Gastrocnemius medialis (tissue), 4 donors: ENCODE measurements at regions not wholly inside any gene's neighbourhood (a gene's known extent, or its start where the extent isn't known, plus 50 kb on each side); places are given as distances from the start of the nearest gene placed in this dataset.

Experiments used
- ATAC-seq, 2 donors: fragments of 150-250 bp; one replicate each; pipeline ENCODE4 v1.9.1; 2016
- DNase-seq, 2 donors: peaks; one replicate each; pipeline ENCODE4 v3.0.0-alpha.2; 2019
- H3K27ac ChIP-seq, 4 donors: fragments of 200-600 bp; sonication (generic); 1 replicate in 1 of 4; 2 replicates in 3 of 4; pipeline ENCODE4 v1.5.1; 2016 to 2018; ENCODE audit warnings: mild to moderate bottlenecking in 2 of 4, moderate library complexity in 1 of 4
- H3K27me3 ChIP-seq, 3 donors: fragments of 200-600 bp; sonication (generic) in 2 of 3; 1 replicate in 1 of 3; 2 replicates in 2 of 3; pipeline versions ENCODE4 v1.5.1 to v1.6.0; 2016 to 2019; ENCODE audit warnings: mild to moderate bottlenecking in 1 of 3, moderate library complexity in 1 of 3
- H3K36me3 ChIP-seq, 2 donors: fragments of 200-600 bp; sonication (generic) in 1 of 2; one replicate each; pipeline ENCODE4 v1.5.1; 2017 to 2018
- H3K4me1 ChIP-seq, 2 donors: fragments of 200-600 bp; sonication (generic) in 1 of 2; one replicate each; pipeline ENCODE4 v1.5.1; 2016 to 2017; ENCODE audit warnings: mild to moderate bottlenecking in 2 of 2
- H3K4me3 ChIP-seq, 4 donors: fragments of 200-600 bp; sonication (generic) in 3 of 4; 1 replicate in 1 of 4; 2 replicates in 3 of 4; pipeline ENCODE4 v1.5.1; 2016 to 2019; ENCODE audit warnings: mild to moderate bottlenecking in 2 of 4
- H3K9me3 ChIP-seq, 3 donors: fragments of 200-600 bp; sonication (generic) in 2 of 3; 1 replicate in 1 of 3; 2 replicates in 2 of 3; pipeline ENCODE4 v1.5.1; 2016 to 2019
- POLR2A ChIP-seq, 2 donors: fragments of 450-650 bp; IDR thresholded peaks; one replicate each; pipeline ENCODE4 v1.6.1; 2017; ENCODE audit warnings: antibody characterized with exemption in 2 of 2, mild to moderate bottlenecking in 2 of 2, moderate library complexity in 2 of 2
- in situ Hi-C, 4 donors: fragments of 200-750 bp; cut with MboI; loops; one replicate each; pipeline versions ENCODE4 v1.15.0 to v1.8.0; 2017; ENCODE audit warnings: low sequenced_read_pairs in 4 of 4
- intact Hi-C: fragments of 100-400 bp; cut with DNase I; formaldehyde crosslinking; loops from one replicate; pipeline ENCODE4 v1.15.1; 2023; ENCODE audit warnings: low total_unique reads
- TF ChIP-seq, protein P1 (sequence below), 5 experiments: fragments of 450-650 bp in 3 of 5; fragments of 200-600 bp in 2 of 5; sonication (generic) in 2 of 5; IDR thresholded peaks in 4 of 5; conservative IDR thresholded peaks in 1 of 5; 1 replicate in 4 of 5; 2 replicates in 1 of 5; pipeline ENCODE4 v1.5.1; 2016 to 2019; ENCODE audit warnings: antibody characterized with exemption in 5 of 5, mild to moderate bottlenecking in 3 of 5, moderate library complexity in 3 of 5

DNA sequence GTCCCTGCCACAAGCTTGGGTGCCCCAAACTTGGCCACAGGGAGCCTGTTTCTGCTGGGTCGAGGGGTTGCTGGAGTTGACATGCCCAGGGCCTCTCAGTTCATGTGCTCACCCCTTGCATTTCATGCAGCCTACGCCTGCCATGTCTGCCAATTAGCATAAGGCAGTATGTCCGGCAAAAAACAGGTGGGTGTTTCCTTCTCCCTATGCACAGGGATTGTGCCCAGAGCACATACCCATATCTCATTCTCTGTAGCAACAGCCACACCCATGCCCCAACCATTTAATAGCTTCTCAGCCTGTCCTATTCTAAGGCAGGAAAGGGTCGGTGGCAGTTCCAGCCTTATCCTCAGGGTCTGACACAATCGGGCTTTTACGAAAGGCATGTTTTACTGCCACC lies 340.4 kb upstream of the ASIC2 start:
- intact Hi-C loops: no loop called here
- H3K27ac ChIP-seq: no peak overlapping the region

DNA sequence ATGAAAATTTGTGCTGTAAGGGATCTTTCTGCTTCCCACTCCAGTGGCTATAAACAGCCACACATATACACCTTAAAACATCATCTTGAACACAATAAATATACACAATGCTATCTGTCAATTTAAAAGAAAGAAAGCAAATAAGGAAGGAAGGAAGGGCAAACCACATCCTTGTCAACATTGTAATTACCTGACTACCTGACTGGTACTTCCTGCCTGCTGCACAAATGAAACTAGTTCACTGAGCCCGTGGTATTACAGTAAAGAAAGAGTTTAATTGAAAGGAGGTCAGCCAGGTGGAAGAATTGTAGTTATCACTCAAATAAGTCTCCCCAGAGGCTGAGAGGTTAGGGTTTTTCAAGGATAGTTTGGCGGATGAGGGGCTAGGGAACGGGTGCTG lies 344.4 kb upstream of the ASIC2 start:
- H3K27me3 ChIP-seq: no peaks in the 10 kb centered on the region
- intact Hi-C loops (no loop called here), in situ Hi-C loops (no loop called here)
- H3K36me3 ChIP-seq: no peaks in the 10 kb centered on the region
- ATAC-seq (no peak), DNase-seq (no peak)
- H3K9me3 ChIP-seq: no peaks in the 10 kb centered on the region
- H3K27ac ChIP-seq: no peak overlapping the region
- H3K4me1 ChIP-seq: no peaks in the 10 kb centered on the region
- H3K4me3 ChIP-seq: no peak overlapping the region
- TF ChIP-seq POLR2A (IDR thresholded peaks at IDR 0.05): no peak
- TF ChIP-seq, protein P1, sequence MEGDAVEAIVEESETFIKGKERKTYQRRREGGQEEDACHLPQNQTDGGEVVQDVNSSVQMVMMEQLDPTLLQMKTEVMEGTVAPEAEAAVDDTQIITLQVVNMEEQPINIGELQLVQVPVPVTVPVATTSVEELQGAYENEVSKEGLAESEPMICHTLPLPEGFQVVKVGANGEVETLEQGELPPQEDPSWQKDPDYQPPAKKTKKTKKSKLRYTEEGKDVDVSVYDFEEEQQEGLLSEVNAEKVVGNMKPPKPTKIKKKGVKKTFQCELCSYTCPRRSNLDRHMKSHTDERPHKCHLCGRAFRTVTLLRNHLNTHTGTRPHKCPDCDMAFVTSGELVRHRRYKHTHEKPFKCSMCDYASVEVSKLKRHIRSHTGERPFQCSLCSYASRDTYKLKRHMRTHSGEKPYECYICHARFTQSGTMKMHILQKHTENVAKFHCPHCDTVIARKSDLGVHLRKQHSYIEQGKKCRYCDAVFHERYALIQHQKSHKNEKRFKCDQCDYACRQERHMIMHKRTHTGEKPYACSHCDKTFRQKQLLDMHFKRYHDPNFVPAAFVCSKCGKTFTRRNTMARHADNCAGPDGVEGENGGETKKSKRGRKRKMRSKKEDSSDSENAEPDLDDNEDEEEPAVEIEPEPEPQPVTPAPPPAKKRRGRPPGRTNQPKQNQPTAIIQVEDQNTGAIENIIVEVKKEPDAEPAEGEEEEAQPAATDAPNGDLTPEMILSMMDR (IDR thresholded peaks at IDR 0.05 in 4 of 5, conservative IDR thresholded peaks at IDR 0.05 in 1 of 5): no peak

More for the DNA sequence above, 340.4 kb upstream of the ASIC2 start:
- Histone ChIP-seq H3K27me3 (no peaks in the 10 kb centered on the region), H3K36me3 (no peaks in the 10 kb centered on the region), H3K9me3 (no peaks in the 10 kb centered on the region), H3K4me1 (no peaks in the 10 kb centered on the region), H3K4me3 (no peak overlapping the region)
- in situ Hi-C loops: no loop called here
- DNase-seq (no peak), ATAC-seq (no peak)
- TF ChIP-seq POLR2A (IDR thresholded peaks at IDR 0.05): no peak
- TF ChIP-seq, protein P1 (IDR thresholded peaks at IDR 0.05 in 4 of 5, conservative IDR thresholded peaks at IDR 0.05 in 1 of 5): no peak

DNA sequence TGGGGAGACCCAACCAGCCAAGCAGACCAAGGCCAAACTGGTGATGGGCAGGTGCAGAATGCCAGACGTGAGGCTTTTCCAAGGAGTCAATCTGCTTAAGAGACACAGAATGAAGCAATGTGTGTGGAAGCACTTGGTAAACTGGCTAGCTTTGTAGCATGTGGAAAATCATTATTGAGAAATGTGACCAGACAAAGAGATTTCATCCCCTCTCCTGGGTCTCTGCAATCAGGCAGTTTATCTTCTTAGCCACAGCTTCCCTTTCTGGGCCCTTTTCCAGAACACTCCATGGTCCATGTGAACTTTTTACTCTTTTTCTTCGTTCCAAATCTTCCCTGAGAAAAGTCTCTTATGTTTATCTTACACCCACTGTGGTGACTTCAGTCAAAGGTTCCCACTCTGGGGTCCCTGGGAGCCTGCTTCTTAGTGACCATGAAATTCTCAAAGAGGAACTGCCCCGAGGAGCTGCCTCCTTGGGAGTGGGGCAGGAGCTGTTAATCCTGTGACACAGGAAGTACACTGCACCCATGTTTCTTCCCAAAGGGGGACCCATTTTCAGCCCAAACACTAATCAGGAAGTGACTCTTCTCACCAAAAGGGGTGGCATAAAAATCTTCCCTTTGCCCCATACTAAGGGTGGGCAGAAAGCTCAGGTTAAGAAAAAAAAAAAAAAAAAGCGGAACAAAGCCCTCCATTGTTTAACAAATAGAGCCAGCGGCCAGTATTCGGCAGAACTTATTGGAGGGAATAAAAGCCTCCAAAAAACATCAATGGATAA lies 346.2 kb upstream of the ASIC2 start:
- Histone ChIP-seq H3K9me3 (no peaks in the 10 kb centered on the region), H3K36me3 (no peaks in the 10 kb centered on the region), H3K4me1 (no peaks in the 10 kb centered on the region), H3K27me3 (no peaks in the 10 kb centered on the region), H3K4me3 (no peak overlapping the region), H3K27ac (no peak overlapping the region)
- intact Hi-C loops (no loop called here), in situ Hi-C loops (no loop called here)
- no peak for TF ChIP-seq POLR2A (IDR thresholded peaks at IDR 0.05)
- TF ChIP-seq, protein P1 (IDR thresholded peaks at IDR 0.05 in 4 of 5, conservative IDR thresholded peaks at IDR 0.05 in 1 of 5): no peak
- no peak for DNase-seq
- ATAC-seq: no peak

DNA sequence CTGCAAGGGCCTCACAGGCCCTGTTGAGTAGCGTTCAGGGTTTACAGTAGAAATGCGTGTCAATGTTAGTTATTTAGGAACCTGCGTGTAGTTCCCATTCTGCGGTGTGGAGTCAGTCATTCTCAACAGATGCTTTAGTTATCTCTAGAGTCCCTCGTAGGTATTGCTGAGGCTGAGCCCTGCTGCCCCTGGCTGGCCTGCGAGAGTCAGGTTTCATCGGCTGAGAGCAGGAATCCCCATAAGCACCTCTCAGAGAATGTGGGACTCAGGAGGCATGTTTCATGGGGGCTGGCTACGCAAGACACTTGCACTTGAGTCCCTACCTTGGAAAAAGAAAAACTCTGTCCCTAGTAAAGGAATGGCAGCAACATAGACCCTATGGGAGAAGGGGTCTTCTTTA lies 347.5 kb upstream of the ASIC2 start:
- H3K9me3 ChIP-seq: no peaks in the 10 kb centered on the region
- H3K4me1 ChIP-seq: no peaks in the 10 kb centered on the region
- in situ Hi-C loops: no loop called here
- no peak overlapping the region for H3K4me3 ChIP-seq
- no peak for ATAC-seq
- H3K36me3 ChIP-seq: no peaks in the 10 kb centered on the region
- TF ChIP-seq, protein P1 (IDR thresholded peaks at IDR 0.05 in 4 of 5, conservative IDR thresholded peaks at IDR 0.05 in 1 of 5): no peak
- TF ChIP-seq POLR2A (IDR thresholded peaks at IDR 0.05): no peak
- no peak for DNase-seq
- H3K27me3 ChIP-seq: no peaks in the 10 kb centered on the region
- H3K27ac ChIP-seq: no peak overlapping the region
- intact Hi-C loops: no loop called here

DNA sequence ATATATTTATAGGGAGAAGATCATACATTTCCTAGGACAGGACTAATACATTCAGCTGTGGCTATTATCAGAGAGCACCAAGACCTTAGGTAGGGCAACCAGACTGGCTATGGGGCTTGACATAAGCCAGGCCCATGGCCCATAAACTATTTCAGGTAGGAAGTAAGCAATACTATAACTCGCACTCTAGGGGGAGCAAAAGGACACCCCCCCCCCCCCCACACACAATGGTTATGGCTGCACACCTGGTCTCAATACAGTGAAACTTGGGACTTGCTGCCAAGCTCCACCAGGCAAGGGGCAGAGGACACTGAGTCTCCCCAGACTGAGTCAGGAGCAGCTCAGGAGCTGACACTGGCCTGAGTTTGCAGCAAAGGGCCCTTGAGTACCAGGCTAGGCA lies 348.9 kb upstream of the ASIC2 start:
- H3K36me3 ChIP-seq: no peaks in the 10 kb centered on the region
- DNase-seq (no peak), ATAC-seq (no peak)
- H3K4me1 ChIP-seq: no peaks in the 10 kb centered on the region
- in situ Hi-C loops (no loop called here), intact Hi-C loops (no loop called here)
- no peaks in the 10 kb centered on the region for H3K27me3 ChIP-seq
- H3K9me3 ChIP-seq: no peaks in the 10 kb centered on the region
- no peak for TF ChIP-seq POLR2A (IDR thresholded peaks at IDR 0.05)
- TF ChIP-seq, protein P1 (IDR thresholded peaks at IDR 0.05 in 4 of 5, conservative IDR thresholded peaks at IDR 0.05 in 1 of 5): no peak
- no peak overlapping the region for H3K4me3 ChIP-seq
- no peak overlapping the region for H3K27ac ChIP-seq
